ENCODE measurements at regions not wholly inside any gene's neighbourhood (a gene's known extent, or its start where the extent isn't known, plus 50 kb on each side); places are given as distances from the start of the nearest gene placed in this dataset.

- Histone ChIP-seq H3K9me3 (ENCODE audit: insufficient read depth, low read length) (no peaks in the 10 kb centered on the region), H3K9ac (ENCODE audit: low read length) (no peak overlapping the region), H4K20me1 (ENCODE audit: low read depth, low read length) (no peaks in the 10 kb centered on the region), H3K4me2 (ENCODE audit: low read depth, low read length, poor library complexity, severe bottlenecking) (no peak overlapping the region), H3K27me3 (ENCODE audit: low read length) (no peaks in the 10 kb centered on the region), H3K27ac (ENCODE audit: low read depth, low read length) (no peak overlapping the region), H2AFZ (ENCODE audit: low read depth, low read length, severe bottlenecking) (no peak overlapping the region), H3F3A (ENCODE audit: insufficient read depth) (no peaks in the 10 kb centered on the region), H3K4me3 (ENCODE audit: insufficient read depth, low read length, poor library complexity, severe bottlenecking) (no peak overlapping the region), H3K36me3 (ENCODE audit: low read length) (no peaks in the 10 kb centered on the region), H3K9me2 (replicated peaks; ENCODE audit: insufficient read depth, low read length) (no peaks in the 10 kb centered on the region), H3K79me2 (ENCODE audit: insufficient read depth, low read length) (no peaks in the 10 kb centered on the region)
- TF ChIP-seq, protein P1, sequence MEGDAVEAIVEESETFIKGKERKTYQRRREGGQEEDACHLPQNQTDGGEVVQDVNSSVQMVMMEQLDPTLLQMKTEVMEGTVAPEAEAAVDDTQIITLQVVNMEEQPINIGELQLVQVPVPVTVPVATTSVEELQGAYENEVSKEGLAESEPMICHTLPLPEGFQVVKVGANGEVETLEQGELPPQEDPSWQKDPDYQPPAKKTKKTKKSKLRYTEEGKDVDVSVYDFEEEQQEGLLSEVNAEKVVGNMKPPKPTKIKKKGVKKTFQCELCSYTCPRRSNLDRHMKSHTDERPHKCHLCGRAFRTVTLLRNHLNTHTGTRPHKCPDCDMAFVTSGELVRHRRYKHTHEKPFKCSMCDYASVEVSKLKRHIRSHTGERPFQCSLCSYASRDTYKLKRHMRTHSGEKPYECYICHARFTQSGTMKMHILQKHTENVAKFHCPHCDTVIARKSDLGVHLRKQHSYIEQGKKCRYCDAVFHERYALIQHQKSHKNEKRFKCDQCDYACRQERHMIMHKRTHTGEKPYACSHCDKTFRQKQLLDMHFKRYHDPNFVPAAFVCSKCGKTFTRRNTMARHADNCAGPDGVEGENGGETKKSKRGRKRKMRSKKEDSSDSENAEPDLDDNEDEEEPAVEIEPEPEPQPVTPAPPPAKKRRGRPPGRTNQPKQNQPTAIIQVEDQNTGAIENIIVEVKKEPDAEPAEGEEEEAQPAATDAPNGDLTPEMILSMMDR (IDR thresholded peaks at IDR 0.05; ENCODE audit: insufficient read depth, low read length, poor library complexity, severe bottlenecking), result no peak
- no peak for TF ChIP-seq EZH2phosphoT487 (conservative IDR thresholded peaks at IDR 0.05; ENCODE audit: low read length)
Observed at GRCh38 chr7:19248681-19249080, 103.5 kb upstream of the FERD3L start.

DNA sequence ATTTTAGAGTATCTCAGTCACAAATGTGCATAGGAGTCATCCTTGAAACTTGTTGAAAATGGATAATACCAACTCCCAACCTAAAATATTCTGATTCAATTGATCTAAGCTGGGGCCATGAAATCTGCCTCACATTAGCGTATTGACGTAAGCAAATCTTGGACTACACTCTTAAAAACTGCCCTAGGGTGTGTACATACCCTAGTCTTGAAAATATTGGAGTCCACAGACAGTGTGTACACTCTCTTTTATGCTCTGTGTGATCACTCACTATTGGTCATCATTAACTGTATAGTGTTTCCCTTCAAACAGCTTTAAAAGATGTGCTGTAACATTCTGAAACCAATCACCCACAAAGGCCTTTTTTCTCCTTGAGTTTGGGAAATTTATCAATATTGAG lies 102.9 kb upstream of the FERD3L start:
- TF ChIP-seq, protein P1 (IDR thresholded peaks at IDR 0.05; ENCODE audit: insufficient read depth, low read length, poor library complexity, severe bottlenecking), result no peak
- no peak for TF ChIP-seq EZH2phosphoT487 (conservative IDR thresholded peaks at IDR 0.05; ENCODE audit: low read length)
- H3K4me3 ChIP-seq (ENCODE audit: insufficient read depth, low read length, poor library complexity, severe bottlenecking), result no peak overlapping the region
- no peaks in the 10 kb centered on the region for H3K36me3 ChIP-seq (ENCODE audit: low read length)
- no peak overlapping the region for H3K4me2 ChIP-seq (ENCODE audit: low read depth, low read length, poor library complexity, severe bottlenecking)
- H3K27me3 ChIP-seq (ENCODE audit: low read length), result no peaks in the 10 kb centered on the region
- H3F3A ChIP-seq (ENCODE audit: insufficient read depth), result no peaks in the 10 kb centered on the region
- no peaks in the 10 kb centered on the region for H4K20me1 ChIP-seq (ENCODE audit: low read depth, low read length)
- no peak overlapping the region for H3K27ac ChIP-seq (ENCODE audit: low read depth, low read length)
- H3K9me3 ChIP-seq (ENCODE audit: insufficient read depth, low read length), result no peaks in the 10 kb centered on the region
- H3K9ac ChIP-seq (ENCODE audit: low read length), result no peak overlapping the region
- no peak overlapping the region for H2AFZ ChIP-seq (ENCODE audit: low read depth, low read length, severe bottlenecking)
- H3K9me2 ChIP-seq (replicated peaks; ENCODE audit: insufficient read depth, low read length), result no peaks in the 10 kb centered on the region
- no peaks in the 10 kb centered on the region for H3K79me2 ChIP-seq (ENCODE audit: insufficient read depth, low read length)

DNA sequence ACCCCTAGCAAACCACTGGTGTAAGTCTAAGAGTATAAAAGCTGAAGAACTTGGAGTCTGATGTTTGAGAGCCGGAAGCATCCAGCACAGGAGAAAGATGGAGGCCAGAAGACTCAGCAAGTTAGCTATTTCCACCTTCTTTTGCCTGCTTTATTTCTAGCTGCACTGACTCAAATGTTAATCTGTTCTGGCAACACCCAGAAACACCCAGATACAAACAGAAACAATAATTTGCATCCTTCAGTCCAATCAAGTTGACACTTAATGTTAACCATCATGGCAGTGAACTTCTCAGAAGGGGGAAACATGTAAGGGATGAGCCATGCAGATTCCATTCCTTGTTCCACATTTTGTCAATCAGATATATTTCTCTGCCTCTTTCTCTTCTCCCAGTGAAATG lies 101.8 kb upstream of the FERD3L start:
- Histone ChIP-seq H3K79me2 (ENCODE audit: insufficient read depth, low read length) (no peaks in the 10 kb centered on the region), H3K27me3 (ENCODE audit: low read length) (no peaks in the 10 kb centered on the region), H3K9me3 (ENCODE audit: insufficient read depth, low read length) (no peaks in the 10 kb centered on the region), H4K20me1 (ENCODE audit: low read depth, low read length) (no peaks in the 10 kb centered on the region), H3K4me2 (ENCODE audit: low read depth, low read length, poor library complexity, severe bottlenecking) (no peak overlapping the region), H3K9me2 (replicated peaks; ENCODE audit: insufficient read depth, low read length) (no peaks in the 10 kb centered on the region), H3K36me3 (ENCODE audit: low read length) (no peaks in the 10 kb centered on the region), H3F3A (ENCODE audit: insufficient read depth) (no peaks in the 10 kb centered on the region), H2AFZ (ENCODE audit: low read depth, low read length, severe bottlenecking) (no peak overlapping the region), H3K4me3 (ENCODE audit: insufficient read depth, low read length, poor library complexity, severe bottlenecking) (no peak overlapping the region), H3K27ac (ENCODE audit: low read depth, low read length) (no peak overlapping the region), H3K9ac (ENCODE audit: low read length) (no peak overlapping the region)
- TF ChIP-seq, protein P1 (IDR thresholded peaks at IDR 0.05; ENCODE audit: insufficient read depth, low read length, poor library complexity, severe bottlenecking), result no peak
- no peak for TF ChIP-seq EZH2phosphoT487 (conservative IDR thresholded peaks at IDR 0.05; ENCODE audit: low read length)
